ENCODE measurements at regions not wholly inside any gene's neighbourhood (a gene's known extent, or its start where the extent isn't known, plus 50 kb on each side); places are given as distances from the start of the nearest gene placed in this dataset.
"Not testable (repeated sequence)": the region's sequence is repeated elsewhere in the genome, so short reads cannot be mapped to it uniquely, and the experiment has no call there.

GRCh38 chr12:128077211-128077916 is 189.6 kb upstream of the TMEM132C start:
- no peak for DNase-seq (ENCODE audit: low spot score)

GRCh38 chr12:128077917-128078298 is 189.1 kb upstream of the TMEM132C start:
- DNase-seq (ENCODE audit: low spot score), result no peak

- no peak for DNase-seq (ENCODE audit: low spot score)
These were observed 188.5 kb upstream of the TMEM132C start for GRCh38 chr12:128078301-128078971.

- DNase-seq (ENCODE audit: low spot score), result no peak
These were observed 187.5 kb upstream of the TMEM132C start for GRCh38 chr12:128079446-128079845.

- DNase-seq (ENCODE audit: low spot score), result no peak
These were observed 183.7 kb upstream of the TMEM132C start for GRCh38 chr12:128083132-128083729.

GRCh38 chr12:128088926-128089325 is 178.0 kb upstream of the TMEM132C start:
- no peak for DNase-seq (ENCODE audit: low spot score)

- no peak for DNase-seq (ENCODE audit: low spot score)
These were observed 177.0 kb upstream of the TMEM132C start for GRCh38 chr12:128089961-128090360.

- DNase-seq (ENCODE audit: low spot score), result no peak
These were observed 175.8 kb upstream of the TMEM132C start for GRCh38 chr12:128091101-128091720.

GRCh38 chr12:128091951-128092382 is 175.0 kb upstream of the TMEM132C start:
- DNase-seq (ENCODE audit: low spot score), result no peak

GRCh38 chr12:128098730-128099129 is 168.2 kb upstream of the TMEM132C start:
- no peak for DNase-seq (ENCODE audit: low spot score)

GRCh38 chr12:128103152-128103551 is 163.8 kb upstream of the TMEM132C start:
- no peak for DNase-seq (ENCODE audit: low spot score)

GRCh38 chr12:128109236-128109635 is 157.7 kb upstream of the TMEM132C start:
- DNase-seq (ENCODE audit: low spot score), result no peak

GRCh38 chr12:128109636-128110035 is 157.3 kb upstream of the TMEM132C start:
- DNase-seq (ENCODE audit: low spot score), result no peak

GRCh38 chr12:128111333-128111732 is 155.6 kb upstream of the TMEM132C start:
- DNase-seq (ENCODE audit: low spot score), result no peak

GRCh38 chr12:128111951-128112350 is 155.0 kb upstream of the TMEM132C start:
- DNase-seq (ENCODE audit: low spot score), result no peak

GRCh38 chr12:128113250-128113649 is 153.7 kb upstream of the TMEM132C start:
- not testable (repeated sequence) for DNase-seq (ENCODE audit: low spot score)

GRCh38 chr12:128114485-128114884 is 152.5 kb upstream of the TMEM132C start:
- no peak for DNase-seq (ENCODE audit: low spot score)

- DNase-seq (ENCODE audit: low spot score), result no peak
These were observed 150.4 kb upstream of the TMEM132C start for GRCh38 chr12:128116537-128116936.

- no peak for DNase-seq (ENCODE audit: low spot score)
These were observed 146.9 kb upstream of the TMEM132C start for GRCh38 chr12:128120035-128120434.

- no peak for DNase-seq (ENCODE audit: low spot score)
These were observed 145.5 kb upstream of the TMEM132C start for GRCh38 chr12:128121424-128121823.

- no peak for DNase-seq (ENCODE audit: low spot score)
These were observed 143.9 kb upstream of the TMEM132C start for GRCh38 chr12:128123096-128123495.

- DNase-seq (ENCODE audit: low spot score), result no peak
These were observed 135.0 kb upstream of the TMEM132C start for GRCh38 chr12:128131955-128132354.
